ENCODE measurements at regions not wholly inside any gene's neighbourhood (a gene's known extent, or its start where the extent isn't known, plus 50 kb on each side); places are given as distances from the start of the nearest gene placed in this dataset.

- Histone ChIP-seq H3K79me2 (ENCODE audit: low read length) (no peaks in the 10 kb centered on the region), H3K9me2 (replicated peaks; ENCODE audit: insufficient read depth, low read length) (no peaks in the 10 kb centered on the region), H4K20me1 (ENCODE audit: insufficient read depth, low read length) (no peaks in the 10 kb centered on the region), H3F3A (ENCODE audit: insufficient read depth, low read length) (no peaks in the 10 kb centered on the region), H3K36me3 (replicated peaks; ENCODE audit: insufficient read depth, low read length) (no peaks in the 10 kb centered on the region), H2AFZ (ENCODE audit: low read length) (no peak overlapping the region), H3K9me3 (replicated peaks; ENCODE audit: insufficient read depth, low read length) (no peaks in the 10 kb centered on the region), H3K4me3 (ENCODE audit: low read length) (no peak overlapping the region), H3K4me2 (ENCODE audit: low read depth, low read length) (no peak overlapping the region), H3K9ac (ENCODE audit: low read length) (no peak overlapping the region), H3K4me1 (ENCODE audit: low read length) (no peaks in the 10 kb centered on the region), H3K27me3 (replicated peaks; ENCODE audit: insufficient read depth, low read length) (no peaks in the 10 kb centered on the region), H3K27ac (ENCODE audit: low read length) (no peak overlapping the region)
- no peak for DNase-seq
- TF ChIP-seq EZH2 (optimal IDR thresholded peaks at IDR 0.05; ENCODE audit: low read depth, low read length) (no peak), EZH2phosphoT487 (IDR thresholded peaks at IDR 0.05; ENCODE audit: low read length) (no peak)
- TF ChIP-seq, protein P1, sequence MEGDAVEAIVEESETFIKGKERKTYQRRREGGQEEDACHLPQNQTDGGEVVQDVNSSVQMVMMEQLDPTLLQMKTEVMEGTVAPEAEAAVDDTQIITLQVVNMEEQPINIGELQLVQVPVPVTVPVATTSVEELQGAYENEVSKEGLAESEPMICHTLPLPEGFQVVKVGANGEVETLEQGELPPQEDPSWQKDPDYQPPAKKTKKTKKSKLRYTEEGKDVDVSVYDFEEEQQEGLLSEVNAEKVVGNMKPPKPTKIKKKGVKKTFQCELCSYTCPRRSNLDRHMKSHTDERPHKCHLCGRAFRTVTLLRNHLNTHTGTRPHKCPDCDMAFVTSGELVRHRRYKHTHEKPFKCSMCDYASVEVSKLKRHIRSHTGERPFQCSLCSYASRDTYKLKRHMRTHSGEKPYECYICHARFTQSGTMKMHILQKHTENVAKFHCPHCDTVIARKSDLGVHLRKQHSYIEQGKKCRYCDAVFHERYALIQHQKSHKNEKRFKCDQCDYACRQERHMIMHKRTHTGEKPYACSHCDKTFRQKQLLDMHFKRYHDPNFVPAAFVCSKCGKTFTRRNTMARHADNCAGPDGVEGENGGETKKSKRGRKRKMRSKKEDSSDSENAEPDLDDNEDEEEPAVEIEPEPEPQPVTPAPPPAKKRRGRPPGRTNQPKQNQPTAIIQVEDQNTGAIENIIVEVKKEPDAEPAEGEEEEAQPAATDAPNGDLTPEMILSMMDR (IDR thresholded peaks at IDR 0.05; ENCODE audit: low read length), result no peak
Observed at GRCh38 chr2:19653509-19653908, 248.3 kb downstream of the TTC32 start.

GRCh38 chr2:19652811-19653210 lies 249.0 kb downstream of the TTC32 start:
- H3K36me3 ChIP-seq (replicated peaks; ENCODE audit: insufficient read depth, low read length), result no peaks in the 10 kb centered on the region
- no peaks in the 10 kb centered on the region for H3K27me3 ChIP-seq (replicated peaks; ENCODE audit: insufficient read depth, low read length)
- no peak overlapping the region for H3K27ac ChIP-seq (ENCODE audit: low read length)
- no peaks in the 10 kb centered on the region for H3F3A ChIP-seq (ENCODE audit: insufficient read depth, low read length)
- no peak for DNase-seq
- no peak overlapping the region for H2AFZ ChIP-seq (ENCODE audit: low read length)
- H3K4me2 ChIP-seq (ENCODE audit: low read depth, low read length), result no peak overlapping the region
- H3K9ac ChIP-seq (ENCODE audit: low read length), result no peak overlapping the region
- no peaks in the 10 kb centered on the region for H3K79me2 ChIP-seq (ENCODE audit: low read length)
- H3K4me1 ChIP-seq (ENCODE audit: low read length), result no peaks in the 10 kb centered on the region
- H3K9me2 ChIP-seq (replicated peaks; ENCODE audit: insufficient read depth, low read length), result no peaks in the 10 kb centered on the region
- H3K4me3 ChIP-seq (ENCODE audit: low read length), result no peak overlapping the region
- no peaks in the 10 kb centered on the region for H4K20me1 ChIP-seq (ENCODE audit: insufficient read depth, low read length)
- TF ChIP-seq, protein P1 (IDR thresholded peaks at IDR 0.05; ENCODE audit: low read length), result no peak
- H3K9me3 ChIP-seq (replicated peaks; ENCODE audit: insufficient read depth, low read length), result no peaks in the 10 kb centered on the region

- H3K9me3 ChIP-seq (replicated peaks; ENCODE audit: insufficient read depth, low read length), result no peaks in the 10 kb centered on the region
- no peak overlapping the region for H3K9ac ChIP-seq (ENCODE audit: low read length)
- DNase-seq, result no peak
Observed at GRCh38 chr2:19651466-19651865, 250.3 kb downstream of the TTC32 start.

More at GRCh38 chr2:19651466-19651865, 250.3 kb downstream of the TTC32 start:
- Histone ChIP-seq H3K36me3 (replicated peaks; ENCODE audit: insufficient read depth, low read length) (no peaks in the 10 kb centered on the region), H3K4me2 (ENCODE audit: low read depth, low read length) (no peak overlapping the region), H2AFZ (ENCODE audit: low read length) (no peak overlapping the region), H4K20me1 (ENCODE audit: insufficient read depth, low read length) (no peaks in the 10 kb centered on the region), H3K79me2 (ENCODE audit: low read length) (no peaks in the 10 kb centered on the region), H3K9me2 (replicated peaks; ENCODE audit: insufficient read depth, low read length) (no peaks in the 10 kb centered on the region), H3K4me3 (ENCODE audit: low read length) (no peak overlapping the region), H3F3A (ENCODE audit: insufficient read depth, low read length) (no peaks in the 10 kb centered on the region), H3K4me1 (ENCODE audit: low read length) (no peaks in the 10 kb centered on the region), H3K27me3 (replicated peaks; ENCODE audit: insufficient read depth, low read length) (no peaks in the 10 kb centered on the region), H3K27ac (ENCODE audit: low read length) (no peak overlapping the region)
- TF ChIP-seq EZH2 (optimal IDR thresholded peaks at IDR 0.05; ENCODE audit: low read depth, low read length) (no peak), EZH2phosphoT487 (IDR thresholded peaks at IDR 0.05; ENCODE audit: low read length) (no peak)
- TF ChIP-seq, protein P1 (IDR thresholded peaks at IDR 0.05; ENCODE audit: low read length), result no peak

Data from MM.1S (cell line).